HCT116 (cell line): ENCODE measurements at regions not wholly inside any gene's neighbourhood (a gene's known extent, or its start where the extent isn't known, plus 50 kb on each side); places are given as distances from the start of the nearest gene placed in this dataset.

ENCODE experiments used
- ATAC-seq: fragments of 200-7000 bp; cut with Tn5 transposase; 2 replicates; pipeline ENCODE4 v1.9.1; 2020; ENCODE audit warnings: mild to moderate bottlenecking, moderate library complexity
- BruUV-seq: library from RNA; stranded (reverse); fragments of 400-500 nt; replicated peaks from 2 replicates; lab custom pipeline; 2021; lab: Mats Ljungman, UMichigan
- CTCF ChIA-PET: fragments of 300-600 bp; sonication (Branson Sonifier 250); formaldehyde crosslinking; loops from one replicate; lab custom pipeline; 2021; ENCODE audit warnings: antibody characterized with exemption; lab: Charles Lee
- POLR2A ChIA-PET: fragments of 300-600, 350-600 bp; sonication (Branson Sonifier 250); formaldehyde crosslinking; loops from one replicate; lab custom pipeline; 2021; ENCODE audit warnings: antibody characterized with exemption; lab: Charles Lee
- RAD21 ChIA-PET, 2 experiments: fragments of 300-600 bp; sonication (Branson Sonifier 250); formaldehyde crosslinking; loops; one replicate each; lab custom pipeline; 2023; ENCODE audit warnings: low total read pairs in 2 of 2; ENCODE audit not compliant: uncharacterized antibody in 2 of 2, unreplicated experiment in 2 of 2, low non-redundant PET in 1 of 2; lab: Charles Lee
- DNase-seq: peaks from one replicate; pipeline ENCODE4 v3.0.0-alpha.2; 2010; ENCODE audit warnings: low read depth, low spot score
- H2AFZ ChIP-seq: fragments of 200-600 bp; shearing (Covaris generic), sonication (generic); 2 replicates; pipeline ENCODE4 v1.6.1; 2017; ENCODE audit warnings: low read depth, mixed run types, mixed read lengths, antibody characterized with exemption, low read length; ENCODE audit not compliant: poor library complexity, severe bottlenecking
- H3K27ac ChIP-seq: 2 replicates; pipeline ENCODE4 v1.5.1; 2012; ENCODE audit warnings: low read depth, low read length
- H3K27me3 ChIP-seq: fragments of 200-600 bp; sonication (generic); 2 replicates; pipeline ENCODE4 v1.6.1; 2016; ENCODE audit warnings: mixed run types, low read length, mixed read lengths; ENCODE audit not compliant: insufficient read depth
- H3K36me3 ChIP-seq, 2 experiments: fragments of 200-500 bp in 1 of 2; fragments of 200-600 bp in 1 of 2; sonication (Bioruptor generic) in 1 of 2; sonication (generic) in 1 of 2; 2 replicates each; pipeline versions ENCODE4 v1.5.1 to v1.6.1; 2014 to 2016; ENCODE audit warnings: low read length in 2 of 2, inconsistent platforms in 1 of 2, mixed read lengths in 1 of 2, mixed run types in 1 of 2; ENCODE audit not compliant: insufficient read depth in 2 of 2, control insufficient read depth in 1 of 2
- H3K4me1 ChIP-seq, 2 experiments: fragments of 200-600 bp in 1 of 2; sonication (generic) in 1 of 2; 2 replicates each; pipeline versions ENCODE4 v1.5.1 to v1.6.1; 2012 to 2017; ENCODE audit warnings: low read length in 2 of 2, inconsistent platforms in 1 of 2, mild to moderate bottlenecking in 1 of 2, mixed read lengths in 1 of 2, mixed run types in 1 of 2, moderate library complexity in 1 of 2; ENCODE audit not compliant: insufficient read depth in 2 of 2, control insufficient read depth in 1 of 2
- H3K4me2 ChIP-seq: fragments of 200-600 bp; sonication (generic); 2 replicates; pipeline ENCODE4 v1.6.1; 2017; ENCODE audit warnings: mixed run types, low read length, mixed read lengths
- H3K4me3 ChIP-seq, 2 experiments: fragments of 200-600 bp in 1 of 2; sonication (generic) in 1 of 2; replicated peaks in 1 of 2; 2 replicates each; pipeline ENCODE4 v1.5.1; 2011 to 2016; ENCODE audit warnings: low read length in 2 of 2, control low read depth in 1 of 2, low read depth in 1 of 2, mild to moderate bottlenecking in 1 of 2, mixed read lengths in 1 of 2, mixed run types in 1 of 2
- H3K79me2 ChIP-seq: fragments of 200-600 bp; sonication (generic); 2 replicates; pipeline ENCODE4 v1.6.1; 2017; ENCODE audit warnings: mild to moderate bottlenecking, mixed run types, low read length, moderate library complexity, mixed read lengths; ENCODE audit not compliant: insufficient read depth
- H3K9ac ChIP-seq: fragments of 200-600 bp; sonication (generic); 2 replicates; pipeline ENCODE4 v1.6.1; 2016; ENCODE audit warnings: low read length, mixed read lengths
- H3K9me2 ChIP-seq: fragments of 200-600 bp; sonication (generic), shearing (Covaris generic); 2 replicates; pipeline ENCODE4 v1.6.1; 2017; ENCODE audit warnings: mixed run types, mild to moderate bottlenecking, moderate library complexity; ENCODE audit not compliant: insufficient read depth
- H3K9me3 ChIP-seq, 2 experiments: fragments of 200-500 bp in 1 of 2; fragments of 200-600 bp in 1 of 2; sonication (Bioruptor generic) in 1 of 2; sonication (generic) in 1 of 2; 2 replicates each; pipeline ENCODE4 v1.6.1; 2014 to 2017; ENCODE audit warnings: low read length in 2 of 2, mixed read lengths in 2 of 2, inconsistent platforms in 1 of 2, low read depth in 1 of 2, mild to moderate bottlenecking in 1 of 2, mixed run types in 1 of 2, moderate library complexity in 1 of 2; ENCODE audit not compliant: control insufficient read depth in 1 of 2, insufficient read depth in 1 of 2
- H4K20me1 ChIP-seq: fragments of 200-600 bp; sonication (generic), shearing (Covaris generic); 2 replicates; pipeline ENCODE4 v1.6.1; 2017; ENCODE audit warnings: mixed run types, mild to moderate bottlenecking, moderate library complexity; ENCODE audit not compliant: insufficient read depth
- POLR2A ChIP-seq: IDR thresholded peaks from 2 replicates; pipeline ENCODE4 v1.7.0; 2011; ENCODE audit warnings: borderline replicate concordance; ENCODE audit not compliant: insufficient read depth, insufficient read length; ENCODE audit errors: extremely low read depth
- POLR2AphosphoS5 ChIP-seq: IDR thresholded peaks from 2 replicates; pipeline ENCODE4 v1.6.1; 2011; ENCODE audit warnings: mild to moderate bottlenecking, low read depth, low read length, moderate library complexity
- ZBTB33 ChIP-seq: IDR thresholded peaks from 2 replicates; pipeline ENCODE4 v1.6.1; 2011; ENCODE audit warnings: mild to moderate bottlenecking, low read length, moderate library complexity; ENCODE audit not compliant: insufficient replicate concordance; ENCODE audit errors: extremely low read depth
- intact Hi-C: fragments of 100-400 bp; cut with micrococcal nuclease; formaldehyde crosslinking; loops from 2 replicates; pipeline ENCODE4 v1.10.0; 2022

GRCh38 chr6:67009818-67010217, 1302.8 kb upstream of the EYS start:
- Histone ChIP-seq H3K4me2 (no peak overlapping the region), H3K27ac (no peak overlapping the region), H3K4me3 (no peak overlapping the region), H3K27me3 (no peaks in the 10 kb centered on the region), H2AFZ (no peak overlapping the region), H3K9ac (no peak overlapping the region), H4K20me1 (no peaks in the 10 kb centered on the region), H3K79me2 (no peaks in the 10 kb centered on the region), H3K9me3 (peaks cover 4 to 20% of the 10 kb centered on the region in 2 experiments; a peak in 3 of 4 replicates), H3K4me1 (no peaks in the 10 kb centered on the region), H3K36me3 (no peaks in the 10 kb centered on the region), H3K9me2 (no peaks in the 10 kb centered on the region)
- ChIA-PET POLR2A (no interaction called here), RAD21 (no interaction called here), CTCF (no interaction called here)
- no TSS peak for BruUV-seq
- TF ChIP-seq ZBTB33 (no peak), POLR2AphosphoS5 (no peak), POLR2A (no peak)
- no peak for ATAC-seq
- DNase-seq: no peak
- intact Hi-C loops: no loop called here

- Histone ChIP-seq H3K4me2 (no peak overlapping the region), H3K9me2 (no peaks in the 10 kb centered on the region), H3K9ac (no peak overlapping the region), H2AFZ (no peak overlapping the region), H3K27me3 (no peaks in the 10 kb centered on the region), H3K9me3 (peaks cover 0 to 20% of the 10 kb centered on the region in 2 experiments; a peak in 3 of 4 replicates), H3K27ac (no peak overlapping the region), H3K79me2 (no peaks in the 10 kb centered on the region), H4K20me1 (no peaks in the 10 kb centered on the region), H3K36me3 (no peaks in the 10 kb centered on the region), H3K4me1 (no peaks in the 10 kb centered on the region), H3K4me3 (no peak overlapping the region)
- BruUV-seq: no TSS peak
- intact Hi-C loops: no loop called here
- ChIA-PET RAD21 (no interaction called here), CTCF (no interaction called here), POLR2A (no interaction called here)
- TF ChIP-seq POLR2A: no peak
- DNase-seq: no peak
- ATAC-seq: no peak
Measured at GRCh38 chr6:67003844-67004243, 1296.8 kb upstream of the EYS start.
